ENCODE measurements at regions not wholly inside any gene's neighbourhood (a gene's known extent, or its start where the extent isn't known, plus 50 kb on each side); places are given as distances from the start of the nearest gene placed in this dataset.
"Not testable (repeated sequence)": the region's sequence is repeated elsewhere in the genome, so short reads cannot be mapped to it uniquely, and the experiment has no call there.

- DNase-seq (ENCODE audit: low read depth in 2 of 2) = peak in 1 of 2 donors; percentile 65
Observed at GRCh38 chr2:91742973-91743490, 3051.6 kb downstream of the RPIA start.

DNA sequence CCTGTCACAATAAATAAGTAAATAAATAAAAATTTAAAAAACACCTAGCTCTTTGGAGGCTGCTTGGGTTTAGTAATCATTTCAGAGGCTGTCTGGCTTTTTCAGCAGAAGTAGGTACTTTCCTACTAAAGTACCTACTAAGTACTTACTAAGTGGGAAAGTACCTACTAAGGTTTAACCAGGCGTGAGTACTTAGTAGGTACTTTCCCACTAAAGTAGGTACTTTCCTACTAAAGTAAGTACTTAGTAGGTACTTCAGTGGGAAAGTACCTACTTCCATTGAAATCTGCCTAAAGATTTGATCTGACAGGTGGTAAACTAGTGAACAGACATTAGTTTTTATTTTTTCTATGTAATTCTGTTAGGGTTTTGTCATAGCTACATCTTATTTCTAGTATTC lies 3052.4 kb downstream of the RPIA start:
- not testable (repeated sequence) for DNase-seq (ENCODE audit: low read depth in 2 of 2)

- DNase-seq (ENCODE audit: low read depth in 2 of 2) = not testable (repeated sequence)
Observed at GRCh38 chr2:91744700-91745141, 3053.2 kb downstream of the RPIA start.

DNA sequence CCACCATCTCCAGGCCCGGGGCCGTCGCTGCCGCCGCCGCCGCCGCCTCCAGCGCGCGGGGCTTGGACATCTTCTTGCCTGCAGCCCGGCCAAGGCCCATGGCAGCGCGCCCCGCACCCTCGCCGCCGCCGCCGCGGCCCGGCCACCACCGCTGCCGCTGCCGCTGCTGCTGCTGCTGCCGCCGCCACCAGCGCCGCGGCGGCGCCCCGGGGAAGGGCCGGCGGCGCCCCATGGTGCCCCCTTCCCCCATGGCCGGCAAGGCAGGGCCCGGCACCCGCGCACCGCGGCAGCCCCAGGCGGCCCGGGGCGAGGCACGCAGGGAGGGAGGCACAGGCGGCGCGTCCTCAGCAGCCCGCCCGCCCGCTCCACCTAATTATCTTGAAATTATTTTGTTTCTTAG lies 3057.4 kb downstream of the RPIA start:
- peak in 1 of 2 donors; percentile 3 for DNase-seq (ENCODE audit: low read depth in 2 of 2)

DNA sequence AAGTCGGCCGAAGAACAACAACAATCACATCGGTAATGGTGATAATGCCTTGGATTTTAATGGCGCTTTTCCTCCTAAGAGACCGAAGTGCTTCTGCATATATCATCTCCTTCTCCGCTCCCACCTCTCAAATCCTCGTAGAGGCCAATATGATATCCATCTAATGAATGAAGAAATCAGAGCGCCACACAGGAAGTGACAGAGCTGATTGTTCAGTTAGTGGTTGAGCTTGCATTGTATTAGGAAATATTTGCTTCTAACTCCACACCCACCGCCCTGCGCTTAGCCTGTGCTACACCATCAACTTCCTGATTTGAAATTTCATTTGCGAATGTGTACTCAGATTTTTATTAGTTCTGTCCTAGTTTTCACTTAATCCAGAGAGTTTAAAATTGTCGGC lies 3058.2 kb downstream of the RPIA start:
- peak in 1 of 2 donors; percentile 32 for DNase-seq (ENCODE audit: low read depth in 2 of 2)

DNA sequence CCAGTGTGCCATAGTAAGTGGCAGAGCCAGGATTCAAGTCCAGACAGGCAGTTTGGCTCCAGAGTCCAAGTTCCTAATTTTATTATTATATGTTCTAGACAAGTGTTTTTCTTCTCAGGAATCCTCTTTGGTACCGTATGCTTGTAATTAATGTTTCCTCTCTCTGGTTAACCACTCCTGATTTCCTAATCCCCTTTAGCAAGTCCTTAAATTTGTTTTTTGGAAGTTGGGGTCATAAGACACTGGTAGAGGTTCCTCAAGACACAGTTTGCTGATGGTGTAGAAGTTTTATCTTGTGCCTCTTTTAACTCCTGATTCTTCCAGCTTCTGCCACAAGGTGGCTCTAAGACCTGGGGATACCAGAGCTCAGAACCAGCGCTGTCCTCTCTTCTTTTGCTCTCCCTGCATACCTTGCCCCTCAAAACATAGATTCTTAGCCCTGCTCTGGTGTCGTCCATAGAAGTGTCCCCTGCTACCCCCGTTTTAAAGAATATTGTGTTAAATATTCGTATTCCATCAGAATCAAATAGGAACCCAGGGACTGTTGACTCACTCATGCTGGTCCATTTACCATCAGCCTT lies 3068.0 kb downstream of the RPIA start:
- DNase-seq (ENCODE audit: low read depth in 2 of 2) = not testable (repeated sequence)

- not testable (repeated sequence) for DNase-seq (ENCODE audit: low read depth in 2 of 2)
Observed at GRCh38 chr2:91760672-91761071, 3069.2 kb downstream of the RPIA start.

- not testable (repeated sequence) for DNase-seq (ENCODE audit: low read depth in 2 of 2)
Observed at GRCh38 chr2:91762312-91762711, 3070.8 kb downstream of the RPIA start.

DNA sequence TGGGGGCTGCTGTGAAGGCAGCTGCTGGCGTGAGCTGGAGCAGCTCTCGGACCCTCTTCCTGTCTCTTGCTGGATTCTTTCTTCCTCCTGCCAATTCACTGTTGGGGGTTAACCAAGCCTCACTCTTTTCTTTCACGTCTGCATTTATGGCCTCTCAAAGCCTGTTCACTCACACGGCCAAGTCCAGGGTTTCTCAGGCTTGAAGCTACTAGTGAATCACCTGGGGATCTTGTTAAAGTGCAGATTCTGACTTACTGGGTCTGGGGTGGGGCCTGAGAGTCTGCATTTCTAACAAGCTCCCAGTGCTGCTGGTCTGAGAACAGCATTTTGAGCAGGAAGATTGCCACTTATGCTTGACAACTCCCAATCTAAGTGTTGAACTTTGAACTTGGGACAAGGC lies 3072.2 kb downstream of the RPIA start:
- DNase-seq (ENCODE audit: low read depth in 2 of 2) = not testable (repeated sequence)

- DNase-seq (ENCODE audit: low read depth in 2 of 2) = peak; percentile 60 to 72
Observed at GRCh38 chr2:91764581-91765002, 3073.1 kb downstream of the RPIA start.

GRCh38 chr2:91765018-91765754 lies 3073.7 kb downstream of the RPIA start:
- DNase-seq (ENCODE audit: low read depth in 2 of 2) = not testable (repeated sequence)

GRCh38 chr2:91766349-91767048 lies 3075.0 kb downstream of the RPIA start:
- peak; percentile 60 to 89 for DNase-seq (ENCODE audit: low read depth in 2 of 2)

DNA sequence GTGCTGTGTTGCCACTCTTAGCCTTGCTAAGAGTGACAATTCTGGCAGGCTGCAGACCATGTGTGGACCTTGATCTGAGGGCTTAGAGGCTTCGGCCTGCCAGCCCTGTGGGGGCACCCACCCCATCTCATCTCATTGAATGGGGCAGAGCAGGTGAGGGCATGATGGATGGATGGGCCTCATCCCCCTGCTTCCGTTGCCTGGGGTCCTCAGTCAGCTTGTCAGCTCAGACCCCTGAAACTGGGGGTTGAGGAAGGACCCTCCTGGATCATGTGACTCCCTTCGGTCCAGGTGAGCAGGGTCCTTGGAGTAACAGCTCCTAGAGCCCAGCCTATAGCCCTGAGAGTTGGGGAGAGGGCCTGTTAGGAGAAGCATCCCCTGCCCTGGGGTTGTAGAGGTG lies 3076.8 kb downstream of the RPIA start:
- not testable (repeated sequence) for DNase-seq (ENCODE audit: low read depth in 2 of 2)

GRCh38 chr2:91768997-91769396 lies 3077.5 kb downstream of the RPIA start:
- not testable (repeated sequence) for DNase-seq (ENCODE audit: low read depth in 2 of 2)

- peak in 1 of 2 donors; percentile 19 for DNase-seq (ENCODE audit: low read depth in 2 of 2)
Observed at GRCh38 chr2:91770046-91770575, 3078.6 kb downstream of the RPIA start.

DNA sequence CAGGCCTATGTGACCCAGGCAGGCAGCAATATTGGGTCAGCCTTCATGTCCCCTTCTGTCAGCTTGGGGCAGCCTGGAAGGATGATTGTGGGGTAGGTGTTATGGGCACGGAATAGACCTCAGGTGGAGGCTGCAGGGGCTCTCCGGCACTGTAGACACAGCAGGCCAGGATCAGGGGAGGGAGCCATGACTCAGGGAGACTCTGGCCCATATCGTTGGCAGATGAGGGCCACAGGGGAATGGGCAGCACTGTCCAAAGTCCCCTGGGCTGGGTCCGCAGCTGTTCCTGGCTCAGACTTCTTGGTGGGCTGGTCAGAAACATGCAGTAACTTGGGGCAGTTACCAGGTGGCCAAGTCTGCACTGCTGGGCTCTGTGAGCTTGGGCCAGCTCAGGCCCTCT lies 3080.1 kb downstream of the RPIA start:
- not testable (repeated sequence) for DNase-seq (ENCODE audit: low read depth in 2 of 2)

DNA sequence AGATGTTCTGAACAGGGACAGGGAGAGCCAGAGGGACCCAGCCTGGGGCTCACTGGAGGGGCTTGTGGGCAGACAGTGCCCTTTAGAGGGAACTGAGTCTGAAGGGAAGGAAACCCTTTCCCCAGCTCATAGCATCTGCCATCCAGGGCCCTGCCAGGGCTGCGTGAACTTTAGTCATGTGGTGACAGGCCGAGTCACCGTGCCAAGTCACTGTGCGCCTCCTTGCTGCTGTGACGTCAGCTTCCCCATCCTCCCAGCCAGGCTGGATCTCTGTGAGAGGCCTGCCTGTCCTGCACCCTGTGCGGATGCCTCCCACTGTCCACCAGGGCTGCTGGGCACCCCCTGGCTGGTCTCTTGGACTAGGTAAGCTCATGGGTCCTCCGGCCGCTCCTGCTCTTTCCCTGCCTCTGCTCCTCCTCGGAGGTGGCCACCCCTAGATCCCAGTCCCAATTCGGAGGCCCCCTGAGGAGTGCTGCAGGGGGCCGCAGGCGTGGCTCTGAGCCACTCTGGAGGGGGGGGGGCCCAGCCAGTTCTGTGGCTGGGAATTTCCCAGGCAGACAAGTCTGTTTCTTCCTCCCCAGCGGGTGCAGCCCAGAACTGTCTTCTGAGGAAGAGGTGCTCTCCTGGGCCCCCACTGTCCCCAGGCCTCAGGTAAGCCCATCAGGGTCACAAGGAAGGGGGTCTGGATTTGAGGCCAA lies 3080.9 kb downstream of the RPIA start:
- DNase-seq (ENCODE audit: low read depth in 2 of 2) = peak in 1 of 2 donors; percentile 30

DNA sequence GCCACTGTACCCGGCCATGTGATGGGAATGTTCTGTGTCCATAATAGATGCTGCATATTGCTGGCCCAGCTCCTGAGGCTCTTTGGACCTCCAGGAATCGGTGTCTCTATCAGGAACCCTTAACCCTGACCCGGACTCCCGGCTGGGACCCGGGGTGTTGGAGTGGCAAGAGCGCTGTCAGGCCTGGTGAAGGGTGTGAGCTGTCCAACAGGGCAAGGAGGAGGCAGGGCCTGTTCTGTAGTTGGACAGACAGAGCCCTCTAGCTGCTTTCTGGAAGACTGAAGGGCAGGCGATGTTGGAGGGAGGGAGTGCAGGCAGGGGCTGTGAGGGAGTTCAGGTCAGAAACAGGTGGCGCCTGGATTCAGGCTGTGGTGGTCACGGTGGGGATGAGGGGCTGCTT lies 3082.3 kb downstream of the RPIA start:
- peak in 1 of 2 donors; percentile 19 for DNase-seq (ENCODE audit: low read depth in 2 of 2)

DNA sequence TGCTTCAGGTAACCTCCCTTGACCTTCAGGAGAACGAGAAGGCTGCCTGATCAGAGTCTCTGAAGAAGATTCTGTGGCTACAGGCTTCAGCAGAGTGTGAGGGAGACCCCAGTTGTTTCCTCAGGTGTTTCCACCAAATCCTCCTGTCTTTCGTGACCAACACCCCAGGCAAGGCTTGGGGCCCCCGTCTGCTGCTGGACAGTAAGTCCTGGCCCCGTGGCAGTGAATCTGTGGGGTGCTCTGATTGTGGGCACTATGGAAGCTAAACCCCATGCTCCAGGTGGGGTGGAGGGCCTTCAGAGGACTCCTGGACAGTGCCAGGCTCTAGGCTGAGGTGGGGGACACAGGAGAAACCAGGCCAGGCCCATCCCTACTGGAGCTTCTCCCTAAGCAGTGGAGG lies 3083.7 kb downstream of the RPIA start:
- DNase-seq (ENCODE audit: low read depth in 2 of 2) = not testable (repeated sequence)

DNA sequence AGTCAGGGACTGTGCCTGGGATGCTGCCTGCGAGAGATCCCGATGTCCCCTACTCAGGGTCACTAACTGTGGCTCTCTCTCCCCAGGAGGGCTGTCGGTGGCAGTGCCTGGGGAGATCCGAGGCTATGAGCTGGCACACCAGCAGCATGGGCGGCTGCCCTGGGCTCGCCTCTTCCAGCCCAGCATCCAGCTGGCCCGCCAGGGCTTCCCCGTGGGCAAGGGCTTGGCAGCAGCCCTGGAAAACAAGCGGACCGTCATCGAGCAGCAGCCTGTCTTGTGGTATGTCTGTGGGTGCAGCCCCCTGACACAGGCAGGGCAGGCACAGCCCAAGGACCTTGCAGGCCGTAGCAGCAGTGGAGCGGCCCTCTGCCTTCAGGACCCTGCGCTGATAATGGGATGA lies 3088.9 kb downstream of the RPIA start:
- not testable (repeated sequence) for DNase-seq (ENCODE audit: low read depth in 2 of 2)

GRCh38 chr2:91809391-91809790 lies 3061.8 kb upstream of the TEKT4 start:
- not testable (repeated sequence) for DNase-seq (ENCODE audit: low read depth in 2 of 2)

Data from lung microvascular endothelial cell (primary cell).